CD4-positive, alpha-beta T cell treated with Interleukin-6 for 4 hours (primary cell): ENCODE measurements at regions not wholly inside any gene's neighbourhood (a gene's known extent, or its start where the extent isn't known, plus 50 kb on each side); places are given as distances from the start of the nearest gene placed in this dataset.
A peak's percentile ranks its signal among the peaks of the same experiment; 100 is the strongest.
"Not testable (repeated sequence)": the region's sequence is repeated elsewhere in the genome, so short reads cannot be mapped to it uniquely, and the experiment has no call there.

ENCODE experiments used
- DNase-seq: peaks from one replicate; pipeline ENCODE4 v3.0.0-alpha.2; 2020; ENCODE audit warnings: mixed read lengths

DNA sequence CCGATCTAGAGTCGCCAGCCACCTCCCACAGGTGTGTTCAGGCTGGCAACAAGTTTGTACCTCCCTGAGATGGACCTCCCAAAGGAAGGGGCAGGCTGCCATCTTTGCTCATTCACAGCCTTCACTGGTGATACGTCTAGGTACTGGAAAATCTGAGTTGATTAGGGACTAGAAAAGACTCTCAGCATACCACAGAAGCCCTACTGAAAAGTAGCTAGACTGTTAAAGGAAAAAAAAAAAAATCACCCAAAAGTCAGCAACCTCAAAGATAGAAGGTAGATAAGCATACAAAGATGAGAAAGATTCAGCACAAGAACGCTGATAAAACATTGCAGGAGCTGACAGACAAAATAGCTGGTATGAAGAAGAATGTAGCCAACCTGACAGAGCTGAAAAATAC is 128.6 kb upstream of the WDR75 start:
- DNase-seq: no peak

DNA sequence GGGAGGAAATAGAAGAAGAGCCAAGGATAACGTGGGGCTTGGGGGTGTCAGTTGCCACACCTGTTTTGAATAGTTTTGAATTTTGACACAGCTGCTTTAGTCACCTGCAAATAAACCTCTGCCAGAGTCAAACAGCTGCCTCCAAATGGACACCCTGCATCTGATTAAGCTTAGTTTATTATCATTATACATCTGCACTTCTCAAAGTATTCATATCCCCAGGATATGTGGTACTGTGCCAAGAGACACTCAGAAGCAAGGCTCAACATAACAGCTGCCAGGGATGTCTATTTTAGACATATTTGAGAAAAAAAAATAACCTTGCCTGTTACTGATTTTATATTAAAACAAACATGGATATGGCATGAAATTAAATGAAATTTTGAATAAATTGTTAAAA is 122.5 kb upstream of the WDR75 start:
- DNase-seq: no peak

DNA sequence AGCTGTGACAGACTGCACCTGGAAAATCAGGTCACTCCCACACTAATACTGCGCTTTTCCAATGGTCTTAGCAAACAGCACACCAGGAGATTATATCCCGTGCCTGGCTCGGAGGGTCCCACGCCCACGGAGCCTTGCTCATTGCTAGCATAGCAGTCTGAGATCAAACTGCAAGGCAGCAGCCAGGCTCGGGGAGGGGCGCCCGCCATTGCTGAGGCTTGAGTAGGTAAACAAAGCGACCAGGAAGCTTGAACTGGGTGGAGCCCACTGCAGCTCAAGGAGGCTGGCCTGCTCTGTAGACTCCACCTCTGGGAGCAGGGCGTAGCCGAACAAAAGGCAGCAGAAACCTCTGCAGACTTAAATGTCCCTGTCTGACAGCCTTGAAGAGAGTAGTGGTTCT is 121.8 kb upstream of the WDR75 start:
- DNase-seq: not testable (repeated sequence)

DNA sequence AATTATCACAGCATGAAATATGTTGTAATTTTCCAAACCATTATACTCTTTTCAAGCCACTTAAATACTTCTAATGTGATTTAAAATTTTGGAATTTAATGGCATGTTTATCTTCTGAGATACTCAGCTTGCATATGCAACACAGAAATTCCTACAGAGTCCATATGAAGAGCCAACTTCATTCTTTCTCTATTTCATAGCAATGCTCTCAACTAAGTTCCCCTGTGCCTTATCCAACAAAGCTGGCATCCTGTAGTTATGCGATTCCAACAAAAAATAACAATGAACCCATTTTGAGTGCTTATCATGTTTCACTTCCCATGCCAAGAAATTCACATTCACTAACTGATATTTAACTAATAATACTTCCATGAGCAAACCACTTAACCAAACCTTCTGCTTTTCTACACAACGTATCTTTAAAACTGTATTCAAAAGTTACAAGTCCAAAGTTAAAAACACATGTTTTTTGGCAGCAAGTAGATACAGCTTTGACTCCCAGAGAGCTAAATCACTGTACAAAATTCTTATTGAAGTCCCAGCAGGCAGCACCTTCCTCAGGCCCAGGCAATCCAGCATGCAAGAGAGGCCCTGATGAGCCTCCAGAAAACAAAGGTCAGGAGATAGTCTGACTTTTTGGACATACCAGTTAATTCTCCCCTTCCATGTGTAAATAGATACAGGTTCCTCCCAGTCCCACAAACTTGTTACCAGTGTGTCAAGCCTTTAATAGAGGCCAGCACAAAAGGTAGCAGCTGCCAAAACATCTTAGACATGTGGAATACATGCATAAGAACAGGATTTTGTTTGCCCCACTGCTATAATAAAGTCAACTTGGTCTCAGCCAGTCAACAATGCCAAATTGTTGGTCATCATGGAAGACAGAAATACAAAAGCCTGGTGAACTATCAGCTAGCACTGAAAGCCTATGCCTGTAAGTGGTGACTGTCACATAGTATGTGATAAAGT is 113.1 kb upstream of the WDR75 start:
- no peak for DNase-seq

DNA sequence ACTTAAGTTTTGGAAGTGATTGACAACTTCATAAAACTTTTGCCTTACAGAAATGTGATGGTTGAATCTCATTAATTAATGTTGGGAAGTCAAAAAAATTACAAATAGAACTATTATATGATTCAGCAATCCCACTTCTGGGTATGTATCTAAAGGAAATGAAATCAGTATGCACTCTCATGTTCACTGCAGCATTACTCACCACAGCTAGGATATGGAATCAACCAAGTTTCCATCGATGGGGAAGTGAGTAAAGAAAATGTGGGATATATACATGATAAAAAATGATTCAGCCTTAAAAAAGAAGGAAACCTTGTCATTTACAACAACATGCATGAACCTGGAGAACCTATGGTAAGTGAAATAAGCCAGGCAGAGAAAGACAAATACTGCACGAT is 112.4 kb upstream of the WDR75 start:
- DNase-seq: no peak

DNA sequence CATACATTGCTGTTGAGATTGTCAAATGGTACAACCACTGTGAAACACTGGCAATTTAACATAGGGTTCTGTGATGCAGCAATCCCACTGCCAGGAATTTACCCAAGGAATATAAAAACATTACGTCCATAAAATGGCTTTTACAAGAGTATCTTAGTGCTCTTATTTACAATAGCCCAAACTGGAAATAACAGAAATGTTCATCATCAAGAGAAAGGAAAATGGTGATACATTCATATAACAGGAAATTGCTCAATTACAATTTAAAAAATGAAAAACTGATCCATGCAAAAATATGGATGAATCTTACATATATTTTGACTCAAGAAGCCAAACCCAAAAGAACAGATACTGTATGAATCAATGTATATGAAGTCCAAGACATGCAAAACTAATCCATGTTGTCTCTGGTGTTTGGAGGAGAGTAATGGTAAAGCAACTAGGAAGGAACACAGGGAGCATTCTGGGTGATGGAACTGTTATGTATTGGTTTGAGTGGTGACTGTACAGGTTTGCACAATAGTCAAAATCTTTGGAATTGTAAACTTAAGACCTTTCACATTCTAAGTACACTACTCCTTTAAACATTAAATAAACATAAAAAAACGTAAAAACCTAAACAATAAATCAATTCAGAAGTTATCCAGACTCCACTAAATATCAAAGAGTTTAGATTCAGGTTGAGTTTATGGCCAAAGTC is 104.8 kb upstream of the WDR75 start:
- DNase-seq: no peak

DNA sequence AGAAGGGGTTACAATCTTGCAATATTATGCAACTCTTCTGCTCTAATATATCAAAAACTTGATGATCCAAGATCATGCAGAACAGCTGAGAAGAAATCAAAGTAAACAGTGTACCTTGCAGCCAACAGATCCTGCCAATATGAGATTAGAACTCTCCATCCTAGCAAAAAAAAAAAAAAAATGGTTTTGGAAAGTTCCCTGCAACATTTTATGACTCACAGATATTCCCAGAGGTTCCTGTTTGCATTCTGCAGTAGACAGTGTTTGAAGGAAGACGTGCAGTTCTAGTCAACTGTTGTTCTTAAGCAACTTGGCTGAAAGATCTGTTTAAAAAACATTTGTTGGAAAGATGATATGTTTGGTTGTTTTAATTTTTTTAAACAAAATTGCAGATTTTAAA is 103.6 kb upstream of the WDR75 start:
- DNase-seq: no peak

DNA sequence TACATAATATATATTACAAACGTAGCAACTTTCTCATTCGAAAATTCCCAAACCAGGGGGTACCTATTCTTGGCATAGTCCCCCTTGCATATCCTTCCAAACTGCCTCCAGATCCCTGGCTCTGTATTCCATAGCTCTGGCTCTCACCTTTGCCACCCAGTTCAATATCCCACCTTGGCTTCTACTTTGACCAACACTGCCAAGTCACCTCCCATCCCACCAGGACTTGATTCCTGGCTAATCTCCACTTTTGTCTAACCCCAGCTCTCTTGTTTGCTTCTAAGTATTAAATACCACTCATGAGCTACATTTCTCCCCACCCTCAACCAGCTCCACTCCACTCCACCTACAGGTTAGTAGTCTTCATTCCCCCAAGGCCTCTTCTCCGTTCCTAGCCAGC is 103.2 kb upstream of the WDR75 start:
- no peak for DNase-seq

DNA sequence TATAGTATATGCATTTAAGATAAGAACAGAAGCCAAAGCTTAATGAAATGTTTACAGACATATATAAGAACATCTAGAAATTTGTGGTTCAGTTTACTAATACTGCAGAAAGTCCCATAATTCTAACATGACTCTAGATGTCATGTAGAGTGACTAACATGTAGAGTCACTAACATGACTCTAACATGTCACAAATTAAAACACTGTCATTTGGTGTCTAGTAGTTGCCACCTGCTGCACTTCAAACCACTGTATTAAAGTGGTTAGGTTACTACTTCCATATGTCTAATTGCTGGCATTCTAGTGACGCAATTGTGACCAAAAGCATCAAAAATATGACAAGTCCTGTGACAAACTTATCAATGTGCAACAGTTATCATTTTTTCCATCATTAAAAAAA is 100.2 kb upstream of the WDR75 start:
- DNase-seq: no peak

DNA sequence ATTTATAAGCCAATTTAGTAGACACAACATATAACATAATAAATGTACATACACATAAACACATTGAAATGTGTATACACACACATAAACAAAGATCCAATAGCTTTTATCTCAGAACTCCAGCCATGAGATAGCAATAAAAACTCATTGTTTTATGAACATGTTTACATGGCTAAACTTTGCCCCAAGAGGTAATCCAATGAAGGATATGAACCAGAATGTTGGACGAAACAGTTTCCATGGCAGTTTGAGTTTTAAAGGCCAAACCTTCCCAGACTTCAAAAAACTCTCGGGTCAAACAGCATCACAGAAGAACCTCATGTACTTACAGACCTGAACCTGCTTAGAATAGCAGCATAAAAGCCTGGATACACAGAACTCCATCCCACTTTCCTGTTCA is 97.2 kb upstream of the WDR75 start:
- no peak for DNase-seq

DNA sequence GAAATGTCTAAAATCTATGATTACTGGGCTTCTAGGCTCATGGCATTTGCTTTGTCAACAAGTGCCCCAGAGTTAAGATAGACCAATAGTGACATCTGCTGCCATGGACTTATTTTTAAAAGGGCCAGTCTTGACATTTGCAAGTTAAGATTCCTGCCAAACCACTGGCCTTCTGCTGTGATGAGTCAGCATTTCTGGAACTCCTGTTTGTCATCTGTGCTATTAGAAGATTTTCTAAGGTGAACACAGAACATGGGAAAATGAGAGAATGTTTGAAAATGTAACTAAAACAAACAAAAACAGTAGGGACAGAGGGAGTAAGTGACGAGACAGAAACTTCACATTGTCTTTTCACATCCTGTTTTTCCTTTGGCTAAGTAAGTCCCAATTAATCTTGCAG is 93.7 kb upstream of the WDR75 start:
- peak; percentile 30 for DNase-seq

DNA sequence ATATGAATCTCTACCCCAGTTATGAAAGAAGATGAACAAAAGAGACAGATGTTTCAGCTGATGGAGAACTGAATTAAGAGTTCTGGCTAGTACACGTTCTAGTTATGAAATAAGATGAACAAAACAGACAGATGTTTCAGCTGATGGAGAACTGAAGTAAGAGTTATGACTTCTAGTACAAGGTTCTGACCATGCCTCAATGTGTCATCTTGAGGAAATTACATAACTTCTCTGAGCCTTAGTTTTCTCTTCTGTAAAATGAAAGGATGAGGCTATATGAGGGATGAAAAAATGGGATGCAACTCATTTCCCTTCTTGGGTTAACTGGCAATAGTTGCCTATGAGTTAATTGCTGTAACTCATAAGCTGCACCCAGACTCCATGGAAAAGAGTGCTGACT is 92.9 kb upstream of the WDR75 start:
- no peak for DNase-seq

DNA sequence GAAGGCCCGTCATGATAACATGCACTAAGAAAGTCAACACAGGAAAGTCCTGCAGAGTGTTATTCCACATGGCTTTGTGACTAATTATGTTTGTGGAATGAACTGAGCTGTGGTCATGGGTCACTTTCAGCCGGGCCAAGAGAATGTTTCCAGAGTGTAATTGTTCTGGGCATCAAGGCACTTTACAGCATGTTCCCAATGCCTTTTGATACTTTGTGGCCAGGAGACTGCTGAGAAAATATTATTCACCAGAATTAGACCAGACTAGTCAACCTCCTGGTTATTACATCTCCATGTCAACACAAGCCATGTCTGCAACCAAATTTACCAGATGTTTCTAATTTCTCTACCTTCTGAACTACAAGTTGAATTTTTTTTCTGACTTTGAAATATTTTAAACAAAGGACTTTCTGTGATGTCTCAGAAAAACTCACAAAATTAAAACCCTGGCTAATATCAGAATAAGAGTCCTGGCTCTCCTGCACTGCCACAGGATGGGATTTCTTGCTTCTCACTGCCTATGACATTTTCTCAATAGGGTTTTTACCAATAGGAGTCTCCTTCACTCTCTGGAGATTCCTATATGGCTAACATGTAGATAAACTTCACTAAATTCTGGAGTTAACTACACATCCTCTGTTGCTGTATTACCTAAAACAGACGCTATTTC is 90.6 kb upstream of the WDR75 start:
- no peak for DNase-seq

DNA sequence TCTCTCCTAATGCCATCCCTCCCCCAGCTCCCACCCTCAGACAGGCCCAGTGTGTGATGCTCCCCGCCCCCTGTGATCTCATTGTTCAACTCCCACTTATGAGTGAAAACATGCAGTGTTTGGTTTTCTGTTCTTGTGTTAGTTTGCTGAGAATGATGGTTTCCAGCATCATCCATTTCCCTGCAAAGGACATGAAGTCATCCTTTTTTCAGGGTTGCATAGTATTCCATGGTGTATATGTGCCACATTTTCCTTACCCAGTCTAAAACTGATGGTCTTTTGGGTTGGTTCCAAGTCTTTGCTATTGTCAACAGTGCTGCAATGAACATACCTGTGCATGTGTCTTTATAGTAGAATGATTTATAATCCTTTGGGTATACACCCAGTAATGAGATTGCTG is 89.3 kb upstream of the WDR75 start:
- DNase-seq: not testable (repeated sequence)

DNA sequence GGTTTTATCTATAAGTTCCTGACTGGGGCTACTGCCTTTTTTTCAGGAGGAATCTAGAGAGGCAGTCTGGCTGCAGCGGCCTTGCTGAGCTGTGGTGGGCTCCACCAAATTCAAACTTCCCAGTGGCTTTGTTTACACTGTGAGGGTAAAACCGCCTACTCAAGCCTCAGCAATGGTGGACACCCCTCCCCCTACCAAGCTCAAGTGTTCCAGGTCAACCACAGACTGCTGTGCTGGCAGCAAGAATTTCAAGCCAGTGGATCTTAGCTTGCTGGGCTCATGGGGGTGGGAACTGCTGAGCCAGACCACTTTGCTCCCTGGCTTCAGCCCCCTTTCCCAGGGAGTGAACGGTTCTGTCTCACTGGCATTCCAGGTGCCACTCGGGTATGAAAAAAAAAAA is 83.9 kb upstream of the WDR75 start:
- not testable (repeated sequence) for DNase-seq

DNA sequence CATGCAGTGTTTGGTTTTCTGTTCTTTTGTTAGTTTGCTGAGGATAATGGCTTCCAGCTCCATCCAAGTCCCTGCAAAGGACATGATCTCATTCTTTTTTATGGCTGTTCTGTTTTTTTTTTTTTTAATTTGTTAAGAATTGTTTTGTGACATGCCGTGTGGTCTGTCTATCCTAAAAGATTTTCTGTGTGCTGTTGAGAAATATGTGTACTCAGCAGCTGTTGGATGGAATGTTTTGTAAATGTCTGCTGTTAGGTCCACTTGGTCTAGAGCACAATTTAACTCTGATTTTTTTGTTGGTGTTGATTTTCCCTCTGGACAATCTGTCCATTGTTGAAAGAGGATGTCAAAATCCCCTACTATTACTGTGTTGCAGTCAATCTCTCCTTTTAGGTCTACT is 80.4 kb upstream of the WDR75 start:
- DNase-seq: no peak

DNA sequence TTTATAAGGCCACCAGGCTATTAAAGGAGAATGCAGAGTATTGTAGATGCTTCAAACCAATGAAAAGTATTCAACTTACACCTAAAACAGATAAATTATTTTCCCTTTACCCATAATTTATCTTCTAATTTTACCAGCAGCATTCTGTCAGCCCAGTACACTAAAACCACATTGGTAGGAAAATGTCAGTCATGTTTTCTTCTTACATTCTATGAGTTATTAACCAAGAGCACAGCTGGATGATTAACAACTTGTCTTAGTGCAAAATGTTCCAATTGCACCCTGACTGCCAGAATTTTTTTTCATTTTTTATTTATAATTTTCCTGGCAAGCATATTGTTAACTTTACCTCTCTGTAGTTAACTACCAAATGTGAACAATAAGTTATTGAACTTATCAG is 79.0 kb upstream of the WDR75 start:
- DNase-seq: no peak

DNA sequence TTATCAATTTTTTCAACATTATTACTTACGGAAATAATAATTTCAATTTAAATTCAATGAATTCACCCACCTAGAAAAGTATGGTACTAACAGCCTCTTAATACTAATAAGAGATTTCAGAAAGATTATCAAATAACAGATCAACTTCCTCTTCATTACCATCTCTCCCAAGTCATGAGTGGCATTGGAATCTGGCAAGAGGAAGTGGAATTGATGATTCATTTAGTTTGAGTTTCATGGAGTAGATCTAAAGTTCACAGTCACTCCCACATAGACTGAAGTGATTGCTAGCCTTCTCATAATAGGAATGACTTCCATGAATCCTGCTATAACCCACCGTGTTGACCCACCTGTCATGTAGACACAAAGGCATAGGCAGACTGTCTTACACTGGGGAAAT is 77.7 kb upstream of the WDR75 start:
- no peak for DNase-seq

DNA sequence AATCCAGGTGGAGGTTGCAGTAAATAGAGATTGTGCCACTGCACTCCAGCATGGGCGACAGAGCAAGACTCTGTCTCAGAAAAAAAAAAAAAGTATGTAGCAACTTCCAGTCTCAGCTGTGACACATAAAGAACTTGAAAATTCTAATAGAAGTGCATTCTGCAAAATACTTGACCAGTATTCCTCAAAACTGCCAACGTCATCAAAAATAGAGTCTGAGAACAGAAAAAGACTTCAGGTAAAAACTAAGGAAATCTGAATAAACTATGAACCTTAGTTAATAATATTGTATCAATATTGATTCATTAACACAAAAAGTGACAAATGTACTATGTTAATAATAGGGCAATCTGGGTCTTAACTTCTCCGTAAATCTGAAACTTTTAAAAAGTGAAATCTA is 76.7 kb upstream of the WDR75 start:
- no peak for DNase-seq

DNA sequence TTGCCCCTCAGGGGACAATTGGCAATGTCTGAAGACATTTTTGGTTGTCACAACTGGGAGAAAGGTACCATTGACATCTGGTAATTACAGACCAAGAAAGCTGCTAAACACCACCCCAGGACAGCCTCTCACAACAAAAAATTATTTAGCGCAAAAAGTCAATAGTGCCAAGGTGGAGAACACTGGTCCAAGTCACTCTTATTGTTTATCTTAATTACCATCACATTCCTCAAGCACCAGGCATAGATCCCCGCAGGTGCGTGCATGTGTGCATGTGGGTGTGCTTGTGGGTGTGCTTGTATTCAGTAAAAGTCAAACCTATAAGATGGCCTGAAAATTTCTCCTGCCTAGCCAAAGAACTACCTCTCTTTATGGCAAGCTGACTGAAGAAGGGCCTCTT is 74.9 kb upstream of the WDR75 start:
- no peak for DNase-seq

DNA sequence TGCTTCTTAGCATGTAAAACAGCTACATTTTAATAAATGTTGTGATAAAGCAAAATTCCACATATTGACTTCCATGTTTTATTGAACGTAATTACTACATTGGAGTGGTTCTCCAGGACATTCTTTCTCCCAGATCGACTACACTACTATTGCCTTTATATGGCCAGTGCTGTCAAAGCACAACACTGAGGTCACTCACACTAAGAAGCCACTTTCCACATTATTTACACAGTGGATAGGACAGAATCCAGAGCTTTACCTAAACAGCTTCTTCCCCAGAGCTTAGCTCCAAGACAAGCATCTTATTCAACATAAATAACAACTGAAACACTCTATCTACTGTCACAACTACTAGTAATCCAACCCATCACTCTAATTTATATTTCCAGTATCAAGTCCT is 73.9 kb upstream of the WDR75 start:
- no peak for DNase-seq

DNA sequence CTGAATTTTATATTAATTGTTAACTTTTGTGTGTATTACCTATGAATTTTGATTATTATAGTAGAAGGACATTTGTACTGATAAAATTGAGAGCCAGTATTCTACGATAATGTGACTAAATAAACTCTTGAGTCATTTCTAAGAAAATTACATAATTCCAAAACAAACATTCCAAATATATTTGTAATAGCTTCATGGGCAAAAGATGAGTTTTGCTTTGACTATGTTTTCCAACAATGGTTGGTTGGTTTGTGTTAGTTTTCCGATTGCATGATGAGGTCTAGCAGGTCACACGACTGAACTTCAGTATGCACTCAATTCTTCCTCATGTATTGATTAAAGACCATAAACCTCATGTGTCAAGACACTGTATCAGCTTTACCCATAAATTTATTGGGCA is 71.7 kb upstream of the WDR75 start:
- DNase-seq: no peak

DNA sequence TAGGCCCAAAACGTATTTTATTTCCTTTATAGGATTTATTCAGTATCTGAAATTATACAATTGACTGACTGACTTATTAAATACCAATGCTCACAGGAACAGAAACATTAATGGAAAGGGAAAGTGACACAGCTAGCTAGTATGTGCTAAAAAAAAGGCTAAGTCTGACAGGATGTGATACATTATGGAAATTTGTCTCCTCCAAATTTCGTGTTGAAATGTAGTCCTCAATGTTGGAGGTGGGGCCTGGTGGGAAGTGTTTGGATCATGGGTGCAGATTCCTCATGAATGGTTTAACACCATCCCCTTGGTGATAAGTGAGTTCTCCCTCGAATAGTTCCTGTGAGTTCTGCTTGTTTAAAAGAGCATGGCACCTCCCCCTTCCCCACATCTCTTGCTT is 70.6 kb upstream of the WDR75 start:
- no peak for DNase-seq

DNA sequence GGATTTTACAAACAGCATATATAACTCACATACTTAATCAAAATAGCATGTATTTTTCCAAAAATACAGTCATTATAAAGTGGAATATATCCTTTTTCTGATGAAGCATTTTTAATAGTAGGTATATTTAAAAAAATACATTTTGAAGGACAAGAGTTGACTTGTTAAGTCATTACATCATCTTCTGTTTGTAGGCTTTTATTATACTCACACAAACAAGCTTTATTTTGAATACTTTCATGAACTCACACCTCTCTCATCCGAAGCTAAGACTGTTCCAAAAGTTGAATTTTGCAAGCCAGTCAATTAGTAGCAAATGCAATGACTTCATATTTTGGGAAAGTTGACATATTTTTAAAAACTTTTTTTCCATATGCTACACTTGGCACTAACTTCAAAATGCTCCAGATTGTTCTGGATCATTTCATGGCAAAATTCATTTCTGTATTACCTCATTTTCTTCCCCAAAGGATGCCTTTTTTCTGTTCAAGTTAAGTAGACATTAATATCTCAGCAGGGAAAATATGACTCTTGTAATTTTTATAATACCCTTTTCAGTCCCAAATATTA is 68.5 kb upstream of the WDR75 start:
- DNase-seq: no peak
